ENCODE measurements at regions not wholly inside any gene's neighbourhood (a gene's known extent, or its start where the extent isn't known, plus 50 kb on each side); places are given as distances from the start of the nearest gene placed in this dataset.

GRCh38 chr12:58356794-58357193, 415.4 kb downstream of the ATP23 start:
- Histone ChIP-seq H4K20me1 (ENCODE audit: low read depth, low read length) (no peaks in the 10 kb centered on the region), H3F3A (ENCODE audit: insufficient read depth) (no peaks in the 10 kb centered on the region), H3K9me2 (replicated peaks; ENCODE audit: insufficient read depth, low read length) (no peaks in the 10 kb centered on the region), H3K27ac (ENCODE audit: low read depth, low read length) (no peak overlapping the region), H3K4me2 (ENCODE audit: low read depth, low read length, poor library complexity, severe bottlenecking) (no peak overlapping the region), H3K9me3 (ENCODE audit: insufficient read depth, low read length) (no peaks in the 10 kb centered on the region), H3K9ac (ENCODE audit: low read length) (no peak overlapping the region), H3K79me2 (ENCODE audit: insufficient read depth, low read length) (no peaks in the 10 kb centered on the region), H3K4me3 (ENCODE audit: insufficient read depth, low read length, poor library complexity, severe bottlenecking) (no peak overlapping the region), H3K27me3 (ENCODE audit: low read length) (no peaks in the 10 kb centered on the region), H2AFZ (ENCODE audit: low read depth, low read length, severe bottlenecking) (no peak overlapping the region), H3K36me3 (ENCODE audit: low read length) (no peaks in the 10 kb centered on the region)
- TF ChIP-seq, protein P1, sequence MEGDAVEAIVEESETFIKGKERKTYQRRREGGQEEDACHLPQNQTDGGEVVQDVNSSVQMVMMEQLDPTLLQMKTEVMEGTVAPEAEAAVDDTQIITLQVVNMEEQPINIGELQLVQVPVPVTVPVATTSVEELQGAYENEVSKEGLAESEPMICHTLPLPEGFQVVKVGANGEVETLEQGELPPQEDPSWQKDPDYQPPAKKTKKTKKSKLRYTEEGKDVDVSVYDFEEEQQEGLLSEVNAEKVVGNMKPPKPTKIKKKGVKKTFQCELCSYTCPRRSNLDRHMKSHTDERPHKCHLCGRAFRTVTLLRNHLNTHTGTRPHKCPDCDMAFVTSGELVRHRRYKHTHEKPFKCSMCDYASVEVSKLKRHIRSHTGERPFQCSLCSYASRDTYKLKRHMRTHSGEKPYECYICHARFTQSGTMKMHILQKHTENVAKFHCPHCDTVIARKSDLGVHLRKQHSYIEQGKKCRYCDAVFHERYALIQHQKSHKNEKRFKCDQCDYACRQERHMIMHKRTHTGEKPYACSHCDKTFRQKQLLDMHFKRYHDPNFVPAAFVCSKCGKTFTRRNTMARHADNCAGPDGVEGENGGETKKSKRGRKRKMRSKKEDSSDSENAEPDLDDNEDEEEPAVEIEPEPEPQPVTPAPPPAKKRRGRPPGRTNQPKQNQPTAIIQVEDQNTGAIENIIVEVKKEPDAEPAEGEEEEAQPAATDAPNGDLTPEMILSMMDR (IDR thresholded peaks at IDR 0.05; ENCODE audit: insufficient read depth, low read length, poor library complexity, severe bottlenecking), result no peak
- no peak for TF ChIP-seq EZH2phosphoT487 (conservative IDR thresholded peaks at IDR 0.05; ENCODE audit: low read length)

GRCh38 chr12:58357511-58357910, 416.1 kb downstream of the ATP23 start:
- Histone ChIP-seq H3K36me3 (ENCODE audit: low read length) (no peaks in the 10 kb centered on the region), H3K4me2 (ENCODE audit: low read depth, low read length, poor library complexity, severe bottlenecking) (no peak overlapping the region), H3F3A (ENCODE audit: insufficient read depth) (no peaks in the 10 kb centered on the region), H3K9me2 (replicated peaks; ENCODE audit: insufficient read depth, low read length) (no peaks in the 10 kb centered on the region), H3K4me3 (ENCODE audit: insufficient read depth, low read length, poor library complexity, severe bottlenecking) (no peak overlapping the region), H3K9me3 (ENCODE audit: insufficient read depth, low read length) (no peaks in the 10 kb centered on the region), H3K27me3 (ENCODE audit: low read length) (no peaks in the 10 kb centered on the region), H3K79me2 (ENCODE audit: insufficient read depth, low read length) (no peaks in the 10 kb centered on the region), H3K9ac (ENCODE audit: low read length) (no peak overlapping the region), H4K20me1 (ENCODE audit: low read depth, low read length) (no peaks in the 10 kb centered on the region), H3K27ac (ENCODE audit: low read depth, low read length) (no peak overlapping the region), H2AFZ (ENCODE audit: low read depth, low read length, severe bottlenecking) (no peak overlapping the region)
- TF ChIP-seq, protein P1 (IDR thresholded peaks at IDR 0.05; ENCODE audit: insufficient read depth, low read length, poor library complexity, severe bottlenecking), result no peak
- no peak for TF ChIP-seq EZH2phosphoT487 (conservative IDR thresholded peaks at IDR 0.05; ENCODE audit: low read length)

- Histone ChIP-seq H4K20me1 (ENCODE audit: low read depth, low read length) (no peaks in the 10 kb centered on the region), H3K27me3 (ENCODE audit: low read length) (no peaks in the 10 kb centered on the region), H3F3A (ENCODE audit: insufficient read depth) (no peaks in the 10 kb centered on the region), H3K4me2 (ENCODE audit: low read depth, low read length, poor library complexity, severe bottlenecking) (no peak overlapping the region), H3K4me3 (ENCODE audit: insufficient read depth, low read length, poor library complexity, severe bottlenecking) (no peak overlapping the region), H3K79me2 (ENCODE audit: insufficient read depth, low read length) (no peaks in the 10 kb centered on the region), H2AFZ (ENCODE audit: low read depth, low read length, severe bottlenecking) (no peak overlapping the region), H3K9ac (ENCODE audit: low read length) (no peak overlapping the region), H3K9me3 (ENCODE audit: insufficient read depth, low read length) (no peaks in the 10 kb centered on the region), H3K27ac (ENCODE audit: low read depth, low read length) (no peak overlapping the region), H3K9me2 (replicated peaks; ENCODE audit: insufficient read depth, low read length) (no peaks in the 10 kb centered on the region), H3K36me3 (ENCODE audit: low read length) (no peaks in the 10 kb centered on the region)
- TF ChIP-seq, protein P1 (IDR thresholded peaks at IDR 0.05; ENCODE audit: insufficient read depth, low read length, poor library complexity, severe bottlenecking), result no peak
- TF ChIP-seq EZH2phosphoT487 (conservative IDR thresholded peaks at IDR 0.05; ENCODE audit: low read length), result no peak
Observed at GRCh38 chr12:58358369-58358768, 417.0 kb downstream of the ATP23 start.
